Suprapubic skin (tissue), 4 donors: ENCODE measurements at regions not wholly inside any gene's neighbourhood (a gene's known extent, or its start where the extent isn't known, plus 50 kb on each side); places are given as distances from the start of the nearest gene placed in this dataset.

Experiments
- DNase-seq, 2 donors: peaks; one replicate each; pipeline ENCODE4 v3.0.0-alpha.2; 2019; ENCODE audit warnings: low spot score in 2 of 2
- H3K27ac ChIP-seq: fragments of 200-600 bp; sonication (generic); one replicate; pipeline ENCODE4 v1.5.1; 2019
- H3K27me3 ChIP-seq: fragments of 200-600 bp; sonication (generic); one replicate; pipeline ENCODE4 v1.5.1; 2019
- H3K36me3 ChIP-seq: fragments of 200-600 bp; sonication (generic); one replicate; pipeline ENCODE4 v1.5.1; 2019
- H3K4me1 ChIP-seq: fragments of 200-600 bp; sonication (generic); one replicate; pipeline ENCODE4 v1.5.1; 2019
- H3K4me3 ChIP-seq: fragments of 200-600 bp; sonication (generic); one replicate; pipeline ENCODE4 v1.5.1; 2019; ENCODE audit warnings: mild to moderate bottlenecking
- H3K9me3 ChIP-seq: fragments of 200-600 bp; sonication (generic); one replicate; pipeline ENCODE4 v1.5.1; 2019
- EP300 ChIP-seq: sonication (generic); formaldehyde crosslinking; IDR thresholded peaks from one replicate; pipeline ENCODE4 v1.6.1; 2017; ENCODE audit warnings: antibody characterized with exemption
- POLR2A ChIP-seq, 2 donors: fragments of 450-650 bp; IDR thresholded peaks; one replicate each; pipeline ENCODE4 v1.6.1; 2017; ENCODE audit warnings: antibody characterized with exemption in 2 of 2, mild to moderate bottlenecking in 2 of 2, moderate library complexity in 2 of 2
- POLR2AphosphoS5 ChIP-seq, 3 donors: sonication (generic); formaldehyde crosslinking; IDR thresholded peaks; one replicate each; pipeline ENCODE4 v1.6.1; 2017; ENCODE audit warnings: antibody characterized with exemption in 3 of 3
- WGBS: methylation state at CpG from one replicate; pipeline ENCODE4 v1.1.5; 2018; 5-methylcytosine and 5-hydroxymethylcytosine counted together
- TF ChIP-seq, protein P1 (sequence below), 2 donors: fragments of 200-600 bp in 1 of 2; fragments of 450-650 bp in 1 of 2; sonication (generic) in 1 of 2; IDR thresholded peaks; one replicate each; pipeline ENCODE4 v1.5.1; 2016 to 2019; ENCODE audit warnings: antibody characterized with exemption in 2 of 2, mild to moderate bottlenecking in 1 of 2, moderate library complexity in 1 of 2

DNA sequence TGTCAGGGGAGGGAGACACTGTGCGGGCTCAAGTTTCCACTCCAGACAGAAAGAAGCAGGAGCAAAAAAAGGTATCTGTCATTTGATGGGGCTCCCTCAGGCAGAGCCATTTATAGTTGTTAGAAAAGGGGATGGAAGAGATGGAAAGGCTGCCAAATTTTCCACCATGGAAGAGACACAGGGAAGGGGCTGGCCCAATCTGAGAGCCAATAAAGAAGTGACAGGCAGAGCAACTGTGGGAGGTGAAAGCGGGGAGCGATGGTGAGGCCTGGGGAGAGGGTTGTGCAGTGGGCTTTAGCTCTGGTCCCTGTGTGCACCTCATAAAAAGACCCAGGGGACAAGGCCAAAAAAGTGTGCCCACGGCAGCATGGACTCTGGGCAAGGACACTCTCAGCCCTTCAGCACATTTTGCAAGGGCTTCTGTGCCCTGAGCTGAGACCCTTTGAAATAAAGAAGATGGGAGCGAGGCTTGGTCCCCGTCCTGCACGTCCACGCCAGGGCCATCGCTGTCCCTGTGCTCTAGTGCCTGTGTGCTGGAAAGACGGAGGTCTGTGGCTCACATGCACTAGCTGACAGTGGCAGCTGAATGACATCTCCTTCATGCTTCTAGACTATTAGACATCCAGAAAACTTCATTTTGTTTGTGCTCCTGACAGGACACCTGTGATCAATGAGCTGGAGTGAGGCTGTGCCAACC, 456.7 kb upstream of the HS6ST1 start:
- H3K27me3 ChIP-seq, result no peaks in the 10 kb centered on the region
- H3K9me3 ChIP-seq, result no peaks in the 10 kb centered on the region
- H3K36me3 ChIP-seq, result no peaks in the 10 kb centered on the region
- 91% methylated on average over 10 of the region's 10 CpGs for WGBS
- DNase-seq, result peak; percentile 29 to 40
- no peaks in the 10 kb centered on the region for H3K4me1 ChIP-seq
- H3K4me3 ChIP-seq, result no peak overlapping the region
- TF ChIP-seq EP300 (no peak), POLR2AphosphoS5 (IDR thresholded peaks at IDR 0.05) (no peak), POLR2A (IDR thresholded peaks at IDR 0.05) (no peak)
- TF ChIP-seq, protein P1, sequence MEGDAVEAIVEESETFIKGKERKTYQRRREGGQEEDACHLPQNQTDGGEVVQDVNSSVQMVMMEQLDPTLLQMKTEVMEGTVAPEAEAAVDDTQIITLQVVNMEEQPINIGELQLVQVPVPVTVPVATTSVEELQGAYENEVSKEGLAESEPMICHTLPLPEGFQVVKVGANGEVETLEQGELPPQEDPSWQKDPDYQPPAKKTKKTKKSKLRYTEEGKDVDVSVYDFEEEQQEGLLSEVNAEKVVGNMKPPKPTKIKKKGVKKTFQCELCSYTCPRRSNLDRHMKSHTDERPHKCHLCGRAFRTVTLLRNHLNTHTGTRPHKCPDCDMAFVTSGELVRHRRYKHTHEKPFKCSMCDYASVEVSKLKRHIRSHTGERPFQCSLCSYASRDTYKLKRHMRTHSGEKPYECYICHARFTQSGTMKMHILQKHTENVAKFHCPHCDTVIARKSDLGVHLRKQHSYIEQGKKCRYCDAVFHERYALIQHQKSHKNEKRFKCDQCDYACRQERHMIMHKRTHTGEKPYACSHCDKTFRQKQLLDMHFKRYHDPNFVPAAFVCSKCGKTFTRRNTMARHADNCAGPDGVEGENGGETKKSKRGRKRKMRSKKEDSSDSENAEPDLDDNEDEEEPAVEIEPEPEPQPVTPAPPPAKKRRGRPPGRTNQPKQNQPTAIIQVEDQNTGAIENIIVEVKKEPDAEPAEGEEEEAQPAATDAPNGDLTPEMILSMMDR (IDR thresholded peaks at IDR 0.05), result no peak
- no peak overlapping the region for H3K27ac ChIP-seq

DNA sequence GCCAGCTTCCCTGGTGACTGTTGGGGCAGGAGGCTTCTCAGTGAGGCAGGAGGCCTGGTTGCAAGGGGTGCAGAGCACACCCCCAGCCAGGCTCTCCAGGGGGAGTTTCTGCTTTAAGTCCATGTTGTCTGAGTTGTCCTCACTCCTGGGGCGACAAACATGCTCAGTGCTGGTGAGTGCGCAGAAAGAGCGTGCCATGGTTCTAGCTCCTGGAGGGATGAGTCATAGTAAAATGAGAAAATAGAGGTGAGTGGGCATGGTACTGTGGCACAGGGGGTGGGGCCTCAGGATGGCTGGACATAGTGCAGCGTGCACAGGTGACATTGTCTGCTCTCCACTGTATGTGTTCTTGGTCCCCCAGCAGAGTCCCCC, 457.2 kb upstream of the HS6ST1 start:
- WGBS, result 95% methylated on average over 4 of the region's 4 CpGs
- peak; percentile 35 to 58 for DNase-seq
- Histone ChIP-seq H3K27ac (no peak overlapping the region), H3K27me3 (no peaks in the 10 kb centered on the region), H3K4me1 (no peaks in the 10 kb centered on the region), H3K9me3 (no peaks in the 10 kb centered on the region), H3K36me3 (no peaks in the 10 kb centered on the region), H3K4me3 (no peak overlapping the region)
- TF ChIP-seq EP300 (no peak), POLR2AphosphoS5 (IDR thresholded peaks at IDR 0.05) (no peak), POLR2A (IDR thresholded peaks at IDR 0.05) (no peak)
- TF ChIP-seq, protein P1 (IDR thresholded peaks at IDR 0.05), result no peak

DNA sequence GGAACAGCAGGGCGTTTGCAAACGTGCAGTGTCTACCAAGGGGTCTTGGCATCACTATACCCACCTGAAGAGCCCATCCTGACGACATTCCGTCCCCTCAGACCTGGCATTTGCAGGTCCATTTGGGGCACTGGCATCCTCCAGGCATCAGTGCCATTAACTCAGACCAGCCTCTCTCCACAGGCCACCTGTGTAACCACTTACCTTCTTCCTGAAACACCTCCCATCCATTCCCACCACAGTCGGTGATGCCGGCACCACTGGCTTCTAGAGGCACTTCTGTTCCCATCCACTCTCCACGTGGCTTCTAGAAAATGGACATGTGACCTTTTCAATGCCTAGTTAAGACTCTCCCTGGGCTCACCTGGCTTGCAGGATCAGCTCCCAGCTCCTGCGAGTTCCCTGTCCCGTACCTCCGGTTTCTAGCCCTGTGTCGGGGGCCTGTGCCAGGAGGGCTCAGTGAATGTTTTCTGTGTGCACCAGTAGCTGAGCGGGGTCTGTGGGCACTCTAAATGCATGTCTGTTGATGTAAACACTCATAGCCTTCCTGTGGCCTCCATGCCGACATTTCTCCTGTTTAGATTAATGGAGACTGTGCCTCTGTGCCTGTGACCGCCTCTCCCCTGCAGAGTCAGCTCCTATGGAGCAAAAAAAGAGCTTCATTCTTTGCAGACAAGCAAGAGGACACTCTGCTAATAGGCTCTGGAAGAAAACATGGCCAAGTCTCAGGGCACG, 458.0 kb upstream of the HS6ST1 start:
- 89% methylated on average over 15 of the region's 15 CpGs for WGBS
- Histone ChIP-seq H3K36me3 (no peaks in the 10 kb centered on the region), H3K9me3 (no peaks in the 10 kb centered on the region), H3K27ac (no peak overlapping the region), H3K27me3 (no peaks in the 10 kb centered on the region), H3K4me1 (no peaks in the 10 kb centered on the region), H3K4me3 (no peak overlapping the region)
- peak; percentile 30 to 66 for DNase-seq
- TF ChIP-seq EP300, result no peak
- no peak for TF ChIP-seq POLR2A (IDR thresholded peaks at IDR 0.05)
- TF ChIP-seq, protein P1 (IDR thresholded peaks at IDR 0.05), result no peak
- no peak for TF ChIP-seq POLR2AphosphoS5 (IDR thresholded peaks at IDR 0.05)

DNA sequence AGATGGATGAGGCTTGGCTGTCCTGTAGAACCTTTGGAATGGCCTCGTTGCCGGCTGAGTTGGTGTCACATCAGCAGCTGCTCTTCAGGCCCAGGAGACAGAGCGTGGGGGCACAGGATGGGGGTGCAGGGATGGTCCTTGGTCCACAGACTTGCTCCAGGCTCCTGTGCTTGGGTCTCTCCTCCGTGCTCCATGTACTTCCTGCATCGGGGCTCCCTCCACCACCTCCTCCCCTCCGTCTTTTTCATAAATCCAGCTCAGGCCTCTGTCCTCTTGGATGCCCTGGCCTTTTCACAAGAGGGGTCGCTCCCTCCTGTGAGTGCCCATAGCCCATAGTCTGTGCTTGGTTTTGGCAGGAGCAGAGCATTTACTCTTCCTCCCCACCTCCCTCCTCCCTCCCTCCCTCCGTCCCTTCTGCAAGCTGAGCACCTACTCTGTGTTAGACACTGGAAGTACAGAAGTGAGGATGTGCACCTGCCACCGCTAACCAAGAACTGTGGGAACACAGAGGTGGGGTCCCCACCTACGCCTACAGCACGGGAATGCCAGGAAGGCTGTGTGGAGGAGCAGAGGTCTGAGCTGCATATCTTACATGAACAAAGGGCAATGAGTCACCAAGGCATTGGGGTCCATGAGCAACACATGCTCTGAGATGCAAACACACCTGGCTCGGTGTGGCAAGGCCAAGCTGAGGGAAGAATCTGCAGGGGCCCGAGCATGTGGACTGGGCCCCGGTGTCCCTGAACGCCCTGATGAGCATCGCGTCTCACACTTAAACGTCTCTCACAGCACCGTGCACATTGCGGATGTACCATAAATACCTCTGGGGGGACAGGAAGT, 458.7 kb upstream of the HS6ST1 start:
- TF ChIP-seq POLR2A (IDR thresholded peaks at IDR 0.05), result no peak
- TF ChIP-seq, protein P1 (IDR thresholded peaks at IDR 0.05), result no peak
- no peak for TF ChIP-seq EP300
- no peak for TF ChIP-seq POLR2AphosphoS5 (IDR thresholded peaks at IDR 0.05)
- H3K27ac ChIP-seq, result no peak overlapping the region
- H3K27me3 ChIP-seq, result no peaks in the 10 kb centered on the region
- H3K4me1 ChIP-seq, result no peaks in the 10 kb centered on the region
- DNase-seq, result peak; percentile 46 to 65
- H3K36me3 ChIP-seq, result no peaks in the 10 kb centered on the region
- 83% methylated on average over 20 of the region's 20 CpGs for WGBS
- H3K9me3 ChIP-seq, result no peaks in the 10 kb centered on the region
- no peak overlapping the region for H3K4me3 ChIP-seq

DNA sequence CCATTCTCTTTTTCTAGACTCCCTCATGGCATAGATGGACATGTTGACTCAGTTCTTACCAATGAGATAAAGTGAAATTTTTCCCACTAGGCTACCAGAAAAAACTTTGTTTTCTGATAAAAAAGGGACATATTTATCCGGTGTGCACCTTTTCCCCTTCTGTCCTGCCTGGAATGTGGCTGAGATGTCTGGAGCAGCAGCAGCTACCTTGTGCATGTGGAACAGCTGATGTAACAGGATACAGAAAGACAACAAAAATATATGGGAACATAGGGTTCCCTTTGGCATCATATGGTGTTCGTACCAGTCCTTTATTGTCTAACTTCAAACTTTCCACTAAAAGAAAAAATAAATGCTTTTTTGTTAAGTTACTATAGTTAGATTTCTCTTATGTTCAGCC, 460.2 kb upstream of the HS6ST1 start:
- Histone ChIP-seq H3K27ac (no peak overlapping the region), H3K4me3 (no peak overlapping the region), H3K27me3 (no peaks in the 10 kb centered on the region), H3K4me1 (no peaks in the 10 kb centered on the region), H3K36me3 (no peaks in the 10 kb centered on the region), H3K9me3 (no peaks in the 10 kb centered on the region)
- WGBS, result 83% methylated on average over 2 of the region's 2 CpGs
- DNase-seq, result no peak
- TF ChIP-seq, protein P1 (IDR thresholded peaks at IDR 0.05), result no peak
- TF ChIP-seq POLR2AphosphoS5 (IDR thresholded peaks at IDR 0.05) (no peak), EP300 (no peak), POLR2A (IDR thresholded peaks at IDR 0.05) (no peak)
